H9 (cell line): ENCODE measurements at regions not wholly inside any gene's neighbourhood (a gene's known extent, or its start where the extent isn't known, plus 50 kb on each side); places are given as distances from the start of the nearest gene placed in this dataset.

ENCODE experiments used
- DNase-seq: peaks from one replicate; pipeline ENCODE4 v3.0.0-alpha.2; 2017
- H2AFZ ChIP-seq: one replicate; pipeline ENCODE4 v1.6.1; 2013; ENCODE audit warnings: mild to moderate bottlenecking, low read length, control low read depth, moderate library complexity
- H2AK5ac ChIP-seq: 2 replicates; pipeline ENCODE4 v1.6.1; 2013; ENCODE audit warnings: low read length, control low read depth, mixed read lengths; ENCODE audit not compliant: insufficient read length
- H2BK120ac ChIP-seq: one replicate; pipeline ENCODE4 v1.6.1; 2013; ENCODE audit warnings: low read depth, mild to moderate bottlenecking, low read length, control low read depth, inconsistent platforms; ENCODE audit not compliant: poor library complexity, severe bottlenecking
- H2BK12ac ChIP-seq: 2 replicates; pipeline ENCODE4 v1.6.1; 2013; ENCODE audit warnings: low read length, control low read depth, mixed read lengths, low read depth; ENCODE audit not compliant: insufficient read length
- H2BK15ac ChIP-seq: 2 replicates; pipeline ENCODE4 v1.6.1; 2013; ENCODE audit warnings: low read depth, low read length, control low read depth
- H2BK20ac ChIP-seq: one replicate; pipeline ENCODE4 v1.6.1; 2013; ENCODE audit warnings: low read depth, mild to moderate bottlenecking, low read length, control low read depth, inconsistent platforms; ENCODE audit not compliant: poor library complexity, severe bottlenecking
- H2BK5ac ChIP-seq: 2 replicates; pipeline ENCODE4 v1.6.1; 2013; ENCODE audit warnings: low read length, control low read depth, mixed read lengths; ENCODE audit not compliant: insufficient read length
- H3K14ac ChIP-seq: 2 replicates; pipeline ENCODE4 v1.6.1; 2013; ENCODE audit warnings: low read length, control low read depth; ENCODE audit not compliant: insufficient read depth
- H3K18ac ChIP-seq: 2 replicates; pipeline ENCODE4 v1.6.1; 2013; ENCODE audit warnings: low read depth, mild to moderate bottlenecking, mixed read lengths, low read length, control low read depth; ENCODE audit not compliant: insufficient read length
- H3K23ac ChIP-seq: 2 replicates; pipeline ENCODE4 v1.6.1; 2013; ENCODE audit warnings: low read length, control low read depth, mixed read lengths, low read depth; ENCODE audit not compliant: insufficient read length
- H3K23me2 ChIP-seq: 2 replicates; pipeline ENCODE4 v1.6.1; 2013; ENCODE audit warnings: low read depth, mild to moderate bottlenecking, mixed read lengths, low read length, control low read depth; ENCODE audit not compliant: insufficient read length, poor library complexity, severe bottlenecking
- H3K27ac ChIP-seq: 2 replicates; pipeline ENCODE4 v1.5.1; 2013; ENCODE audit warnings: low read length, control low read depth, mixed read lengths, low read depth; ENCODE audit not compliant: insufficient read length
- H3K27me3 ChIP-seq: 2 replicates; pipeline ENCODE4 v1.6.1; 2013; ENCODE audit warnings: low read length, control low read depth, inconsistent platforms; ENCODE audit not compliant: insufficient read depth
- H3K4ac ChIP-seq: 2 replicates; pipeline ENCODE4 v1.6.1; 2013; ENCODE audit warnings: low read depth, mild to moderate bottlenecking, control low read depth, inconsistent platforms, low read length, moderate library complexity
- H3K4me1 ChIP-seq: 2 replicates; pipeline ENCODE4 v1.6.1; 2013; ENCODE audit warnings: low read length, control low read depth, inconsistent platforms; ENCODE audit not compliant: insufficient read depth
- H3K4me2 ChIP-seq: 2 replicates; pipeline ENCODE4 v1.6.1; 2013; ENCODE audit warnings: low read length, control low read depth, mixed read lengths; ENCODE audit not compliant: insufficient read length, insufficient read depth
- H3K56ac ChIP-seq: 2 replicates; pipeline ENCODE4 v1.6.1; 2013; ENCODE audit warnings: low read depth, mild to moderate bottlenecking, mixed read lengths, low read length, control low read depth; ENCODE audit not compliant: insufficient read length
- H3K79me1 ChIP-seq: 2 replicates; pipeline ENCODE4 v1.6.1; 2013; ENCODE audit warnings: low read depth, mild to moderate bottlenecking, moderate library complexity, low read length, control low read depth, inconsistent platforms; ENCODE audit not compliant: insufficient read depth, poor library complexity, severe bottlenecking
- H3K79me2 ChIP-seq: 2 replicates; pipeline ENCODE4 v1.6.1; 2013; ENCODE audit warnings: low read length, control low read depth, inconsistent platforms; ENCODE audit not compliant: insufficient read depth
- H3K9ac ChIP-seq: 2 replicates; pipeline ENCODE4 v1.6.1; 2013; ENCODE audit warnings: low read length, control low read depth, mixed read lengths; ENCODE audit not compliant: insufficient read length; ENCODE audit errors: extremely low read depth
- H3K9me3 ChIP-seq: one replicate; pipeline ENCODE4 v1.6.1; 2013; ENCODE audit warnings: low read depth, low read length, inconsistent platforms; ENCODE audit not compliant: control insufficient read depth
- H3T11ph ChIP-seq: one replicate; pipeline ENCODE4 v1.6.1; 2013; ENCODE audit warnings: mild to moderate bottlenecking, low read length, control low read depth, inconsistent platforms
- H4K20me1 ChIP-seq: one replicate; pipeline ENCODE4 v1.6.1; 2013; ENCODE audit not compliant: control insufficient read depth, insufficient read length, insufficient read depth
- H4K5ac ChIP-seq: 2 replicates; pipeline ENCODE4 v1.6.1; 2013; ENCODE audit warnings: low read depth, mild to moderate bottlenecking, mixed read lengths, low read length, control low read depth; ENCODE audit not compliant: insufficient read length
- H4K8ac ChIP-seq: replicated peaks from 2 replicates; pipeline ENCODE4 v1.6.1; 2013; ENCODE audit warnings: low read length, control low read depth, mixed read lengths, low read depth; ENCODE audit not compliant: insufficient read length
- H4K91ac ChIP-seq: 2 replicates; pipeline ENCODE4 v1.6.1; 2013; ENCODE audit warnings: low read depth, mild to moderate bottlenecking, moderate library complexity, mixed read lengths, low read length, control low read depth; ENCODE audit not compliant: insufficient read length
- H3K27ac Mint-ChIP-seq, 3 experiments: 2 replicates in 2 of 3; 3 replicates in 1 of 3; pipeline ENCODE4 v1.8.0; 2020 to 2021; ENCODE audit warnings: mixed read lengths in 3 of 3, mild to moderate bottlenecking in 1 of 3, moderate library complexity in 1 of 3
- H3K27me3 Mint-ChIP-seq: 2 replicates; pipeline ENCODE4 v1.8.0; 2021; ENCODE audit warnings: low read depth, mild to moderate bottlenecking, moderate library complexity, mixed read lengths
- H3K36me3 Mint-ChIP-seq, 3 experiments: 2 replicates in 2 of 3; 3 replicates in 1 of 3; pipeline ENCODE4 v1.8.0; 2020 to 2021; ENCODE audit warnings: low read depth in 3 of 3, mixed read lengths in 3 of 3; ENCODE audit not compliant: insufficient read depth in 1 of 3
- H3K4me1 Mint-ChIP-seq, 2 experiments: 2 replicates each; pipeline ENCODE4 v1.8.0; 2020; ENCODE audit warnings: mixed read lengths in 2 of 2
- H3K4me3 Mint-ChIP-seq, 2 experiments: 2 replicates in 1 of 2; 3 replicates in 1 of 2; pipeline ENCODE4 v1.8.0; 2020 to 2021; ENCODE audit warnings: mild to moderate bottlenecking in 2 of 2, mixed read lengths in 2 of 2, moderate library complexity in 1 of 2
- H3K9me3 Mint-ChIP-seq, 2 experiments: 2 replicates in 1 of 2; 3 replicates in 1 of 2; pipeline ENCODE4 v1.8.0; 2020; ENCODE audit warnings: mild to moderate bottlenecking in 2 of 2, mixed read lengths in 2 of 2, moderate library complexity in 1 of 2
- CTCF ChIP-seq: fragments of 200-600 bp; sonication (generic); conservative IDR thresholded peaks from 3 replicates; pipeline ENCODE4 v1.8.0; 2021; ENCODE audit warnings: antibody characterized with exemption, mild to moderate bottlenecking
- WGBS: extraction: QIAGEN DNeasy Blood & Tissue Kit; methylation state at CpG from one replicate; pipeline ENCODE4 v1.1.7; 2013; ENCODE audit warnings: missing lambda C conversion rate, low lambda C conversion rate, mixed read lengths; ENCODE audit not compliant: insufficient read length; ENCODE audit errors: extremely low coverage; 5-methylcytosine and 5-hydroxymethylcytosine counted together

- DNase-seq: no peak
- H3K4me3 Mint-ChIP-seq: no peak overlapping the region
These were observed 738.3 kb upstream of the TENM3 start for GRCh38 chr4:181504924-181505323.

More at GRCh38 chr4:181504924-181505323, 738.3 kb upstream of the TENM3 start:
- H2BK120ac ChIP-seq: no peak overlapping the region
- no peaks in the 10 kb centered on the region for H3K79me2 ChIP-seq
- H2BK20ac ChIP-seq: no peak overlapping the region
- H3K4me2 ChIP-seq: no peak overlapping the region
- no peak overlapping the region for H2BK15ac ChIP-seq
- Mint-ChIP-seq H3K36me3 (no peaks in the 10 kb centered on the region), H3K27ac (no peak overlapping the region), H3K9me3 (no peaks in the 10 kb centered on the region), H3K27me3 (no peaks in the 10 kb centered on the region; the same call in 1 of the 2 replicates), H3K4me1 (peaks cover 42 to 52% of the 10 kb centered on the region in 2 experiments)
- H2BK5ac ChIP-seq: no peak overlapping the region
- TF ChIP-seq CTCF: no peak
- H2BK12ac ChIP-seq: no peak overlapping the region
- H3K9ac ChIP-seq: no peak overlapping the region
- no peaks in the 10 kb centered on the region for H3K9me3 ChIP-seq
- WGBS: no CpG with 5 or more reads among the region's 6 CpGs
- peaks cover 6% of the 10 kb centered on the region; the same call in 1 of the 2 replicates for H3K4me1 ChIP-seq
- no peak overlapping the region for H4K8ac ChIP-seq
- H4K20me1 ChIP-seq: no peaks in the 10 kb centered on the region
- H4K91ac ChIP-seq: no peak overlapping the region
- no peak overlapping the region for H2AFZ ChIP-seq
- H3K4ac ChIP-seq: no peak overlapping the region
- H2AK5ac ChIP-seq: no peak overlapping the region
- H3K79me1 ChIP-seq: no peaks in the 10 kb centered on the region
- no peak overlapping the region for H3K23ac ChIP-seq
- no peaks in the 10 kb centered on the region for H3K27me3 ChIP-seq
- H3K56ac ChIP-seq: no peak overlapping the region
- no peak overlapping the region for H3K18ac ChIP-seq
- no peak overlapping the region for H3T11ph ChIP-seq
- H4K5ac ChIP-seq: no peak overlapping the region
- H3K27ac ChIP-seq: no peak overlapping the region
- H3K14ac ChIP-seq: no peak overlapping the region
- no peaks in the 10 kb centered on the region for H3K23me2 ChIP-seq
